Stimulated activated naive B cell treated with anti-CD40 and anti-IgM and Interleukin-4, amounts not matched to agents 10 μg/mL and 1 μg/mL and 100 μg/mL, for 72 hours (primary cell): ENCODE measurements at regions not wholly inside any gene's neighbourhood (a gene's known extent, or its start where the extent isn't known, plus 50 kb on each side); places are given as distances from the start of the nearest gene placed in this dataset.

ENCODE experiments used
- ATAC-seq, 2 donors: fragments of 150-1000 bp; cut with Tn5 transposase; replicated peaks; 2 replicates each; pipeline ENCODE4 v1.10.0; 2021; ENCODE audit warnings: moderate library complexity in 1 of 2
- DNase-seq: peaks from one replicate; pipeline ENCODE4 v3.0.0; 2021
- H3K27ac Mint-ChIP-seq: one replicate; pipeline ENCODE4 v1.8.0; 2022; ENCODE audit warnings: mild to moderate bottlenecking, mixed read lengths
- H3K27me3 Mint-ChIP-seq, 2 donors: one replicate each; pipeline ENCODE4 v1.8.0; 2022; ENCODE audit warnings: mixed read lengths in 2 of 2
- H3K36me3 Mint-ChIP-seq, 2 donors: one replicate each; pipeline ENCODE4 v1.8.0; 2022; ENCODE audit warnings: mixed read lengths in 2 of 2, mild to moderate bottlenecking in 1 of 2
- H3K4me1 Mint-ChIP-seq, 2 donors: one replicate each; pipeline ENCODE4 v1.8.0; 2022; ENCODE audit warnings: mixed read lengths in 2 of 2, mild to moderate bottlenecking in 1 of 2
- H3K4me3 Mint-ChIP-seq, 2 donors: one replicate each; pipeline ENCODE4 v1.8.0; 2022; ENCODE audit warnings: mild to moderate bottlenecking in 2 of 2, mixed read lengths in 2 of 2, moderate library complexity in 1 of 2
- H3K9me3 Mint-ChIP-seq, 2 donors: one replicate each; pipeline ENCODE4 v1.8.0; 2022; ENCODE audit warnings: mixed read lengths in 2 of 2, mild to moderate bottlenecking in 1 of 2

- no peak overlapping the region for H3K4me3 Mint-ChIP-seq
- no peak for DNase-seq
- peaks cover 0 to 6% of the 10 kb centered on the region in 2 donors for H3K36me3 Mint-ChIP-seq
- peaks cover 3 to 15% of the 10 kb centered on the region in 2 donors for H3K9me3 Mint-ChIP-seq
- no peak overlapping the region for H3K27ac Mint-ChIP-seq
- H3K27me3 Mint-ChIP-seq: no peaks in the 10 kb centered on the region
- no peaks in the 10 kb centered on the region for H3K4me1 Mint-ChIP-seq
- no peak for ATAC-seq
Measured at GRCh38 chr6:15783484-15783883, 120.7 kb upstream of the DTNBP1 start.

GRCh38 chr6:15781890-15782289 is 119.1 kb upstream of the DTNBP1 start:
- H3K27ac Mint-ChIP-seq: no peak overlapping the region

GRCh38 chr6:15781333-15781732 is 118.5 kb upstream of the DTNBP1 start:
- Mint-ChIP-seq H3K27me3 (no peaks in the 10 kb centered on the region), H3K4me1 (no peaks in the 10 kb centered on the region), H3K36me3 (no peaks in the 10 kb centered on the region), H3K27ac (no peak overlapping the region), H3K9me3 (peaks cover 3% of the 10 kb centered on the region in 2 donors), H3K4me3 (no peak overlapping the region)
- ATAC-seq (no peak), DNase-seq (no peak)

More at GRCh38 chr6:15781890-15782289, 119.1 kb upstream of the DTNBP1 start:
- Mint-ChIP-seq H3K4me1 (no peaks in the 10 kb centered on the region), H3K9me3 (peaks cover 3 to 4% of the 10 kb centered on the region in 2 donors), H3K4me3 (no peak overlapping the region), H3K36me3 (peaks cover 0 to 2% of the 10 kb centered on the region in 2 donors), H3K27me3 (no peaks in the 10 kb centered on the region)
- DNase-seq (no peak), ATAC-seq (no peak)

- no peak for ATAC-seq
- Mint-ChIP-seq H3K27me3 (no peaks in the 10 kb centered on the region), H3K4me1 (peaks cover 0 to 3% of the 10 kb centered on the region in 2 donors), H3K27ac (no peak overlapping the region), H3K9me3 (peaks cover 0 to 2% of the 10 kb centered on the region in 2 donors), H3K4me3 (no peak overlapping the region), H3K36me3 (no peaks in the 10 kb centered on the region)
- no peak for DNase-seq
Measured at GRCh38 chr6:15780437-15780836, 117.6 kb upstream of the DTNBP1 start.

GRCh38 chr6:15779726-15780125 is 116.9 kb upstream of the DTNBP1 start:
- Mint-ChIP-seq H3K27ac (no peak overlapping the region), H3K27me3 (no peaks in the 10 kb centered on the region), H3K4me1 (peaks cover 0 to 3% of the 10 kb centered on the region in 2 donors), H3K4me3 (no peak overlapping the region), H3K9me3 (peaks cover 0 to 1% of the 10 kb centered on the region in 2 donors), H3K36me3 (no peaks in the 10 kb centered on the region)
- DNase-seq (no peak), ATAC-seq (no peak)

- H3K27ac Mint-ChIP-seq: peak overlapping the region; percentile 10
Measured at GRCh38 chr6:15776458-15776980, 113.7 kb upstream of the DTNBP1 start.

GRCh38 chr6:15775741-15776140 is 112.9 kb upstream of the DTNBP1 start:
- peaks cover 7 to 10% of the 10 kb centered on the region in 2 donors for H3K27me3 Mint-ChIP-seq
- H3K36me3 Mint-ChIP-seq: peaks cover 0 to under 1% of the 10 kb centered on the region in 2 donors
- H3K9me3 Mint-ChIP-seq: peaks cover 0 to 2% of the 10 kb centered on the region in 2 donors
- no peak overlapping the region for H3K27ac Mint-ChIP-seq
- no peak overlapping the region for H3K4me3 Mint-ChIP-seq
- ATAC-seq: no peak
- H3K4me1 Mint-ChIP-seq: peaks cover 9 to 10% of the 10 kb centered on the region in 2 donors
- no peak for DNase-seq

More at GRCh38 chr6:15776458-15776980, 113.7 kb upstream of the DTNBP1 start:
- Mint-ChIP-seq H3K27me3 (peaks cover 5 to 7% of the 10 kb centered on the region in 2 donors), H3K4me1 (peaks cover 3 to 9% of the 10 kb centered on the region in 2 donors), H3K36me3 (no peaks in the 10 kb centered on the region), H3K4me3 (no peak overlapping the region), H3K9me3 (peaks cover 0 to 2% of the 10 kb centered on the region in 2 donors)
- DNase-seq (no peak), ATAC-seq (peak; percentile 83 to 89)

- no peak for DNase-seq
- peaks cover 0 to 2% of the 10 kb centered on the region in 2 donors for H3K9me3 Mint-ChIP-seq
- H3K27ac Mint-ChIP-seq: no peak overlapping the region
- peaks cover 0 to 2% of the 10 kb centered on the region in 2 donors for H3K36me3 Mint-ChIP-seq
- H3K4me3 Mint-ChIP-seq: no peak overlapping the region
- peaks cover 14 to 16% of the 10 kb centered on the region in 2 donors for H3K4me1 Mint-ChIP-seq
- no peak for ATAC-seq
- peaks cover 10 to 13% of the 10 kb centered on the region in 2 donors for H3K27me3 Mint-ChIP-seq
Measured at GRCh38 chr6:15775076-15775634, 112.3 kb upstream of the DTNBP1 start.

GRCh38 chr6:15773806-15774410 is 111.1 kb upstream of the DTNBP1 start:
- peaks cover 17 to 18% of the 10 kb centered on the region in 2 donors for H3K4me1 Mint-ChIP-seq
- peaks cover 10 to 13% of the 10 kb centered on the region in 2 donors for H3K27me3 Mint-ChIP-seq
- DNase-seq (no peak), ATAC-seq (no peak)
- no peak overlapping the region for H3K27ac Mint-ChIP-seq
- H3K9me3 Mint-ChIP-seq: peaks cover 0 to 2% of the 10 kb centered on the region in 2 donors
- peaks cover 0 to 2% of the 10 kb centered on the region in 2 donors for H3K36me3 Mint-ChIP-seq
- no peak overlapping the region for H3K4me3 Mint-ChIP-seq

GRCh38 chr6:15770347-15771143 is 107.7 kb upstream of the DTNBP1 start:
- DNase-seq (peak; percentile 23), ATAC-seq (peak; percentile 90 to 93)
- peak overlapping the region in 1 of 2 donors; percentile 33 for H3K4me3 Mint-ChIP-seq
- H3K27me3 Mint-ChIP-seq: peaks cover 13 to 15% of the 10 kb centered on the region in 2 donors
- peak overlapping the region; percentile 92 for H3K27ac Mint-ChIP-seq
- peaks cover 0 to 2% of the 10 kb centered on the region in 2 donors for H3K9me3 Mint-ChIP-seq
- peaks cover 0 to 2% of the 10 kb centered on the region in 2 donors for H3K36me3 Mint-ChIP-seq
- peaks cover 14 to 18% of the 10 kb centered on the region in 2 donors for H3K4me1 Mint-ChIP-seq

GRCh38 chr6:15769511-15770018 is 106.7 kb upstream of the DTNBP1 start:
- ATAC-seq (no peak), DNase-seq (no peak)
- peaks cover 0 to 2% of the 10 kb centered on the region in 2 donors for H3K36me3 Mint-ChIP-seq
- peaks cover 0 to 2% of the 10 kb centered on the region in 2 donors for H3K9me3 Mint-ChIP-seq
- no peak overlapping the region for H3K27ac Mint-ChIP-seq
- H3K27me3 Mint-ChIP-seq: peaks cover 13 to 15% of the 10 kb centered on the region in 2 donors
- H3K4me1 Mint-ChIP-seq: peaks cover 14 to 18% of the 10 kb centered on the region in 2 donors
- H3K4me3 Mint-ChIP-seq: no peak overlapping the region

- H3K27ac Mint-ChIP-seq: no peak overlapping the region
Measured at GRCh38 chr6:15768999-15769398, 106.2 kb upstream of the DTNBP1 start.

GRCh38 chr6:15763837-15764236 is 101.0 kb upstream of the DTNBP1 start:
- Mint-ChIP-seq H3K36me3 (no peaks in the 10 kb centered on the region), H3K4me1 (no peaks in the 10 kb centered on the region), H3K27ac (no peak overlapping the region), H3K4me3 (no peak overlapping the region), H3K27me3 (peaks cover 0 to 8% of the 10 kb centered on the region in 2 donors), H3K9me3 (no peaks in the 10 kb centered on the region)
- no peak for DNase-seq
- no peak for ATAC-seq

More at GRCh38 chr6:15768999-15769398, 106.2 kb upstream of the DTNBP1 start:
- Mint-ChIP-seq H3K4me1 (peaks cover 13 to 18% of the 10 kb centered on the region in 2 donors), H3K27me3 (peaks cover 13 to 15% of the 10 kb centered on the region in 2 donors), H3K4me3 (no peak overlapping the region), H3K9me3 (peaks cover 0 to 2% of the 10 kb centered on the region in 2 donors), H3K36me3 (peaks cover 0 to 2% of the 10 kb centered on the region in 2 donors)
- no peak for DNase-seq
- ATAC-seq: no peak

GRCh38 chr6:15763364-15763763 is 100.5 kb upstream of the DTNBP1 start:
- Mint-ChIP-seq H3K36me3 (no peaks in the 10 kb centered on the region), H3K27ac (no peak overlapping the region), H3K27me3 (peaks cover 0 to 8% of the 10 kb centered on the region in 2 donors), H3K4me1 (no peaks in the 10 kb centered on the region), H3K9me3 (no peaks in the 10 kb centered on the region), H3K4me3 (no peak overlapping the region)
- no peak for DNase-seq
- ATAC-seq: no peak
